GM12878 (cell line): ENCODE measurements at regions not wholly inside any gene's neighbourhood (a gene's known extent, or its start where the extent isn't known, plus 50 kb on each side); places are given as distances from the start of the nearest gene placed in this dataset.

Experiments used
- ATF3 ChIP-seq: IDR thresholded peaks from 2 replicates; pipeline ENCODE4 v1.6.1; 2011; ENCODE audit warnings: low read depth, mild to moderate bottlenecking, low read length, moderate library complexity, borderline replicate concordance; ENCODE audit errors: extremely low read depth
- CHD2 ChIP-seq: IDR thresholded peaks from 2 replicates; pipeline ENCODE4 v1.6.1; 2011; ENCODE audit warnings: low read depth, low read length, improper control_type of control experiment, borderline replicate concordance
- CREM ChIP-seq: IDR thresholded peaks from 2 replicates; pipeline ENCODE4 v1.6.1; 2014; ENCODE audit warnings: antibody characterized with exemption, low read depth
- CTCF ChIP-seq, 3 experiments: IDR thresholded peaks in 2 of 3; conservative IDR thresholded peaks in 1 of 3; 2 replicates each; pipeline ENCODE4 v1.5.1; 2011; ENCODE audit warnings: low read depth in 3 of 3, low read length in 3 of 3, mild to moderate bottlenecking in 3 of 3, control low read depth in 2 of 3, moderate library complexity in 2 of 3, inconsistent platforms in 1 of 3, mixed read lengths in 1 of 3; ENCODE audit not compliant: control insufficient read depth in 2 of 3, insufficient read depth in 1 of 3; ENCODE audit errors: extremely low read depth in 1 of 3
- ELK1 ChIP-seq: IDR thresholded peaks from 2 replicates; pipeline ENCODE4 v1.6.1; 2012; ENCODE audit warnings: low read depth, low read length, improper control_type of control experiment
- ESRRA ChIP-seq: IDR thresholded peaks from 2 replicates; pipeline ENCODE4 v1.6.1; 2012; ENCODE audit warnings: mild to moderate bottlenecking, low read length, improper control_type of control experiment
- EZH2 ChIP-seq: IDR thresholded peaks from 2 replicates; pipeline ENCODE4 v1.6.1; 2012; ENCODE audit warnings: low read depth, mild to moderate bottlenecking, control low read depth, inconsistent platforms, low read length, borderline replicate concordance; ENCODE audit not compliant: control insufficient read depth
- GABPA ChIP-seq: IDR thresholded peaks from 2 replicates; pipeline ENCODE4 v1.6.1; 2014; ENCODE audit warnings: antibody characterized with exemption, low read depth, mild to moderate bottlenecking, inconsistent platforms
- PBX3 ChIP-seq: IDR thresholded peaks from 2 replicates; pipeline ENCODE4 v1.6.1; 2011; ENCODE audit warnings: mild to moderate bottlenecking, low read depth, low read length, moderate library complexity; ENCODE audit not compliant: insufficient replicate concordance
- SIX5 ChIP-seq: IDR thresholded peaks from 2 replicates; pipeline ENCODE4 v1.6.1; 2011; ENCODE audit warnings: mild to moderate bottlenecking, low read depth, low read length, moderate library complexity; ENCODE audit not compliant: severe bottlenecking
- SRF ChIP-seq, 2 experiments: IDR thresholded peaks; 2 replicates each; pipeline ENCODE4 v1.6.1; 2011; ENCODE audit warnings: low read depth in 2 of 2, low read length in 2 of 2, mild to moderate bottlenecking in 1 of 2, moderate library complexity in 1 of 2
- USF1 ChIP-seq: IDR thresholded peaks from 2 replicates; pipeline ENCODE4 v1.6.1; 2011; ENCODE audit warnings: borderline replicate concordance, low read depth, mild to moderate bottlenecking, moderate library complexity, mixed read lengths, low read length; ENCODE audit not compliant: insufficient read depth; ENCODE audit errors: extremely low read length
- ZNF274 ChIP-seq: IDR thresholded peaks from one replicate; pipeline ENCODE4 v1.8.0; 2011; ENCODE audit not compliant: insufficient read length, insufficient read depth

GRCh38 chr1:90273241-90273774, 278.4 kb downstream of the ZNF326 start:
- TF ChIP-seq ATF3 (no peak), SIX5 (no peak), CTCF (IDR thresholded peaks at IDR 0.05 in 2 of 3, conservative IDR thresholded peaks at IDR 0.05 in 1 of 3; ENCODE audit: control insufficient read depth in 2 of 3, extremely low read depth in 1 of 3, insufficient read depth in 1 of 3, low read depth in 3 of 3, low read length in 3 of 3) (no peak), CREM (no peak), PBX3 (no peak), GABPA (no peak), CHD2 (no peak), EZH2 (no peak), ESRRA (no peak), SRF (IDR thresholded peaks at IDR 0.05; ENCODE audit: low read depth in 2 of 2, low read length in 2 of 2) (no peak), ELK1 (no peak), USF1 (no peak), ZNF274 (no peak)
